GM23248 (cell line): ENCODE measurements at regions not wholly inside any gene's neighbourhood (a gene's known extent, or its start where the extent isn't known, plus 50 kb on each side); places are given as distances from the start of the nearest gene placed in this dataset.

ENCODE experiments used
- DNase-seq: peaks from one replicate; pipeline ENCODE4 v3.0.0-alpha.2; 2015
- H2AFZ ChIP-seq: fragments of 200-600 bp; sonication (generic); 2 replicates; pipeline ENCODE4 v1.6.1; 2016; ENCODE audit warnings: antibody characterized with exemption
- H3F3A ChIP-seq: fragments of 200-600 bp; sonication (generic); 2 replicates; pipeline ENCODE4 v1.6.1; 2016; ENCODE audit warnings: mild to moderate bottlenecking, antibody characterized with exemption, mixed run types; ENCODE audit not compliant: insufficient read depth
- H3K27ac ChIP-seq: fragments of 200-600 bp; sonication (generic); 2 replicates; pipeline ENCODE4 v1.5.1; 2016; ENCODE audit warnings: mild to moderate bottlenecking
- H3K27me3 ChIP-seq: fragments of 200-600 bp; sonication (generic); replicated peaks from 2 replicates; pipeline ENCODE4 v1.6.1; 2016; ENCODE audit warnings: mild to moderate bottlenecking; ENCODE audit not compliant: insufficient read depth
- H3K36me3 ChIP-seq: fragments of 200-600 bp; sonication (generic); 2 replicates; pipeline ENCODE4 v1.6.1; 2016; ENCODE audit warnings: low read depth, mild to moderate bottlenecking
- H3K4me1 ChIP-seq: fragments of 200-600 bp; sonication (generic); 2 replicates; pipeline ENCODE4 v1.6.1; 2016; ENCODE audit warnings: mild to moderate bottlenecking; ENCODE audit not compliant: insufficient read depth
- H3K4me2 ChIP-seq: fragments of 200-600 bp; sonication (generic); one replicate; pipeline ENCODE4 v1.6.1; 2016; ENCODE audit warnings: mild to moderate bottlenecking; ENCODE audit not compliant: unreplicated experiment
- H3K4me3 ChIP-seq: fragments of 200-600 bp; sonication (generic); 2 replicates; pipeline ENCODE4 v1.5.1; 2016; ENCODE audit warnings: mild to moderate bottlenecking
- H3K79me2 ChIP-seq: fragments of 200-600 bp; sonication (generic); 2 replicates; pipeline ENCODE4 v1.6.1; 2016; ENCODE audit warnings: mild to moderate bottlenecking; ENCODE audit not compliant: insufficient read depth
- H3K9ac ChIP-seq: fragments of 200-600 bp; sonication (generic); 2 replicates; pipeline ENCODE4 v1.6.1; 2016; ENCODE audit warnings: mild to moderate bottlenecking
- H3K9me2 ChIP-seq: fragments of 200-600 bp; sonication (generic); 2 replicates; pipeline ENCODE4 v1.6.1; 2016; ENCODE audit warnings: mixed run types, mild to moderate bottlenecking, moderate library complexity; ENCODE audit not compliant: insufficient read depth
- H3K9me3 ChIP-seq: fragments of 200-600 bp; sonication (generic); one replicate; pipeline ENCODE4 v1.6.1; 2017; ENCODE audit warnings: low read depth
- H4K20me1 ChIP-seq: fragments of 200-600 bp; sonication (generic); 2 replicates; pipeline ENCODE4 v1.6.0; 2016; ENCODE audit not compliant: insufficient read depth
- EZH2 ChIP-seq: fragments of 200-600 bp; sonication (generic); IDR thresholded peaks from 2 replicates; pipeline ENCODE4 v1.6.1; 2018; ENCODE audit warnings: antibody characterized with exemption, mild to moderate bottlenecking; ENCODE audit not compliant: insufficient read depth, poor library complexity, severe bottlenecking
- EZH2phosphoT487 ChIP-seq: fragments of 200-600 bp; sonication (generic); IDR thresholded peaks from 2 replicates; pipeline ENCODE4 v1.6.1; 2018; ENCODE audit warnings: antibody characterized with exemption, moderate library complexity, mild to moderate bottlenecking, low read depth; ENCODE audit not compliant: insufficient read depth
- WGBS, 2 experiments: methylation state at CpG; one replicate each; pipeline ENCODE4 v1.1.6; 2015 to 2017; ENCODE audit warnings: low lambda C conversion rate in 2 of 2, low coverage in 1 of 2; ENCODE audit errors: missing lambda C conversion rate in 2 of 2; 5-methylcytosine and 5-hydroxymethylcytosine counted together
- in situ Hi-C: fragments of 300-500 bp; cut with MboI; formaldehyde crosslinking; loops from 2 replicates; pipeline ENCODE4 v1.15.0; 2020

GRCh38 chr1:204760350-204760749 is 74.8 kb upstream of the LRRN2 start:
- Histone ChIP-seq H3K9me2 (no peaks in the 10 kb centered on the region), H3K9me3 (no peaks in the 10 kb centered on the region), H3K9ac (no peak overlapping the region), H4K20me1 (no peaks in the 10 kb centered on the region), H3K36me3 (no peaks in the 10 kb centered on the region), H3K27me3 (peaks cover 14% of the 10 kb centered on the region; the same call in 1 of the 2 replicates), H3K27ac (no peak overlapping the region), H3K79me2 (no peaks in the 10 kb centered on the region), H3K4me2 (no peak overlapping the region), H3K4me1 (peaks cover 9% of the 10 kb centered on the region), H2AFZ (no peak overlapping the region), H3F3A (0 out of 2 replicates have a peak, but pooled peaks cover 3% of the 10 kb centered on the region), H3K4me3 (no peak overlapping the region)
- in situ Hi-C loops: no loop called here
- TF ChIP-seq EZH2phosphoT487 (no peak), EZH2 (no peak)
- DNase-seq: no peak
- 66 to 72% methylated on average over 2 of the region's 2 CpGs for WGBS, 2 experiments

- Histone ChIP-seq H3K27ac (no peak overlapping the region), H3K9me3 (no peaks in the 10 kb centered on the region), H3K4me1 (peaks cover 9% of the 10 kb centered on the region), H3K36me3 (no peaks in the 10 kb centered on the region), H3K27me3 (peaks cover 18% of the 10 kb centered on the region; the same call in 1 of the 2 replicates), H3F3A (0 out of 2 replicates have a peak, but pooled peaks cover 3% of the 10 kb centered on the region), H4K20me1 (no peaks in the 10 kb centered on the region), H3K9ac (no peak overlapping the region), H3K79me2 (no peaks in the 10 kb centered on the region), H3K9me2 (no peaks in the 10 kb centered on the region), H3K4me2 (no peak overlapping the region), H3K4me3 (no peak overlapping the region), H2AFZ (no peak overlapping the region)
- TF ChIP-seq EZH2phosphoT487 (no peak), EZH2 (no peak)
- in situ Hi-C loops: no loop called here
- peak; percentile 12 for DNase-seq
- WGBS, 2 experiments: 53 to 60% methylated on average over 3 of the region's 3 CpGs
Observed at GRCh38 chr1:204760757-204761156, 75.2 kb upstream of the LRRN2 start.

- no peak for TF ChIP-seq EZH2phosphoT487
- no peak for TF ChIP-seq EZH2
- peak; percentile 94 for DNase-seq
- Histone ChIP-seq H3F3A (0 out of 2 replicates have a peak, but pooled peaks cover 3% of the 10 kb centered on the region), H3K27me3 (peaks cover 36% of the 10 kb centered on the region), H3K4me1 (peaks cover 9% of the 10 kb centered on the region), H3K4me3 (no peak overlapping the region), H3K79me2 (no peaks in the 10 kb centered on the region), H2AFZ (peak overlapping the region; percentile 70; the same call in 1 of the 2 replicates), H3K9me3 (no peaks in the 10 kb centered on the region), H3K27ac (no peak overlapping the region), H3K4me2 (peak overlapping the region; percentile 18), H3K36me3 (no peaks in the 10 kb centered on the region), H3K9ac (no peak overlapping the region), H3K9me2 (no peaks in the 10 kb centered on the region), H4K20me1 (no peaks in the 10 kb centered on the region)
- WGBS, 2 experiments: 13 to 17% methylated on average over 18 of the region's 18 CpGs
- in situ Hi-C loops: no loop called here
Observed at GRCh38 chr1:204763773-204764427, 78.4 kb upstream of the LRRN2 start.

GRCh38 chr1:204769997-204770396 is 84.5 kb upstream of the LRRN2 start:
- in situ Hi-C loops: no loop called here
- Histone ChIP-seq H3K79me2 (no peaks in the 10 kb centered on the region), H3K9me3 (no peaks in the 10 kb centered on the region), H2AFZ (no peak overlapping the region), H3K9me2 (no peaks in the 10 kb centered on the region), H3K27ac (no peak overlapping the region), H3K9ac (no peak overlapping the region), H3K36me3 (no peaks in the 10 kb centered on the region), H3K27me3 (peaks cover 88% of the 10 kb centered on the region), H4K20me1 (no peaks in the 10 kb centered on the region), H3F3A (no peaks in the 10 kb centered on the region), H3K4me1 (no peaks in the 10 kb centered on the region), H3K4me2 (no peak overlapping the region), H3K4me3 (no peak overlapping the region)
- no peak for DNase-seq
- TF ChIP-seq EZH2: no peak
- TF ChIP-seq EZH2phosphoT487: no peak
- WGBS, 2 experiments: 41 to 48% methylated on average over 2 of the region's 2 CpGs

- 71 to 74% methylated on average over 7 of the region's 7 CpGs for WGBS, 2 experiments
Observed at GRCh38 chr1:204771358-204771757, 85.8 kb upstream of the LRRN2 start.

More at GRCh38 chr1:204771358-204771757, 85.8 kb upstream of the LRRN2 start:
- no peaks in the 10 kb centered on the region for H3K4me1 ChIP-seq
- TF ChIP-seq EZH2 (no peak), EZH2phosphoT487 (no peak)
- H2AFZ ChIP-seq: no peak overlapping the region
- in situ Hi-C loops: no loop called here
- peaks cover 90% of the 10 kb centered on the region for H3K27me3 ChIP-seq
- H3K79me2 ChIP-seq: no peaks in the 10 kb centered on the region
- no peaks in the 10 kb centered on the region for H4K20me1 ChIP-seq
- no peaks in the 10 kb centered on the region for H3F3A ChIP-seq
- no peak overlapping the region for H3K27ac ChIP-seq
- DNase-seq: no peak
- no peak overlapping the region for H3K9ac ChIP-seq
- H3K9me2 ChIP-seq: no peaks in the 10 kb centered on the region
- no peak overlapping the region for H3K4me3 ChIP-seq
- no peak overlapping the region for H3K4me2 ChIP-seq
- no peaks in the 10 kb centered on the region for H3K36me3 ChIP-seq
- H3K9me3 ChIP-seq: no peaks in the 10 kb centered on the region
